ENCODE measurements at regions not wholly inside any gene's neighbourhood (a gene's known extent, or its start where the extent isn't known, plus 50 kb on each side); places are given as distances from the start of the nearest gene placed in this dataset.
"Not testable (repeated sequence)": the region's sequence is repeated elsewhere in the genome, so short reads cannot be mapped to it uniquely, and the experiment has no call there.

DNA sequence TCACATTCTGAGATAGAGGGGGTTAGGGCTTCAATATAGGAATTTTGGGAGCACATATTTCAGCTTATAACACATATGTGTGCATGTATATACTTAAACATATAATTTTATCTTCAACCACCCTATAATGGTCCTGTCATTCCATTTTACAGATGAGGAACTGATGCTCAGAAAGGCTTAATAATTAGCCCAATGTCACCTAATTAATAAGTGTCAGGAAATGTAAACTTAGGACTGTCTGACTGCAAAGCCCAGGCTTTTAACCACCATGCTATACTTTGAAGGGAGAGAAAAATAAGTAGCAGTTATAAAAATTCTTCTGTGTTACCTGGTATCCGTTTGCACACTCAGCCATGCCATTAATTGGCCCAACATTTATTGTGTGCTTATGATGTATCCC lies 172.6 kb downstream of the SKIDA1 start:
- Histone ChIP-seq H3K4me1 (no peaks in the 10 kb centered on the region), H3K4me3 (no peak overlapping the region), H3K36me3 (no peaks in the 10 kb centered on the region), H3K27ac (no peak overlapping the region), H3K27me3 (replicated peaks in 1 of 7) (no peaks in the 10 kb centered on the region), H3K9me3 (peaks cover 0 to 7% (median 0%) of the 10 kb centered on the region in 8 donors)
- no peak for DNase-seq
- TF ChIP-seq CTCF (IDR thresholded peaks at IDR 0.05 in 8 of 11, conservative IDR thresholded peaks at IDR 0.05 in 3 of 11) (no peak), POLR2A (IDR thresholded peaks at IDR 0.05) (no peak), POLR2AphosphoS5 (IDR thresholded peaks at IDR 0.05) (no peak)
- WGBS, 5 donors = 71 to 87% (median 81%) methylated on average over 1 of the region's 1 CpG
- intact Hi-C loops (cut with DNase I; ENCODE audit: low total_unique reads) = no loop called here

DNA sequence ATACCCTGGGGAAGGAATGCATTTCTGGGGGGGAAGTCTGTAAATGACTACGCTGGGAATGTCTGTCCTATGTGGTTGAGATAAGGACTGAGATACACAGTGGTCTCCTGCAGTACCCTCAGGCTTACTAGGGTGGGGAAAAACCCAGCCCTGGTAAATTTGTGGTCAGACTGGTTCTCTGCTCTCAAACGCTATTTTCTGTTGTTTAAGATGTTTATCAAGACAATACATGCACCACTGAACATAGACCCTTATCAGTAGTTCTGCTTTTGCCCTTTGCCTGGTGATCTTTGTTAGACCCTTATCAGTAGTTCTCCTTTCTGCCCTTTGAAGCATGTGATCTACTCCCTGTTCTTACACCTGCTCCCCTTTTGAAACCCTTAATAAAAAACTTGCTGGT lies 173.9 kb downstream of the SKIDA1 start:
- H3K27ac ChIP-seq; H3K4me3 ChIP-seq; H3K4me1 ChIP-seq; DNase-seq; H3K36me3 ChIP-seq; intact Hi-C loops (cut with DNase I; ENCODE audit: low total_unique reads); H3K27me3 ChIP-seq (replicated peaks in 1 of 7); H3K9me3 ChIP-seq: not testable (repeated sequence)
- WGBS, 5 donors = 42 to 58% (median 52%) methylated on average over 2 of the region's 2 CpGs

GRCh38 chr10:21349912-21350286 lies 175.6 kb downstream of the SKIDA1 start:
- no peak for DNase-seq
- no peak for TF ChIP-seq POLR2A (IDR thresholded peaks at IDR 0.05)
- no peak for TF ChIP-seq POLR2AphosphoS5 (IDR thresholded peaks at IDR 0.05)
- no peak for TF ChIP-seq CTCF (IDR thresholded peaks at IDR 0.05 in 8 of 11, conservative IDR thresholded peaks at IDR 0.05 in 3 of 11)
- intact Hi-C loops (cut with DNase I; ENCODE audit: low total_unique reads) = no loop called here
- Histone ChIP-seq H3K27ac (no peak overlapping the region), H3K4me3 (no peak overlapping the region), H3K9me3 (peaks cover 0 to 7% (median 0%) of the 10 kb centered on the region in 8 donors), H3K27me3 (replicated peaks in 1 of 7) (no peaks in the 10 kb centered on the region), H3K36me3 (no peaks in the 10 kb centered on the region), H3K4me1 (no peaks in the 10 kb centered on the region)
- 63 to 86% (median 81%) methylated on average over 3 of the region's 3 CpGs for WGBS, 5 donors

DNA sequence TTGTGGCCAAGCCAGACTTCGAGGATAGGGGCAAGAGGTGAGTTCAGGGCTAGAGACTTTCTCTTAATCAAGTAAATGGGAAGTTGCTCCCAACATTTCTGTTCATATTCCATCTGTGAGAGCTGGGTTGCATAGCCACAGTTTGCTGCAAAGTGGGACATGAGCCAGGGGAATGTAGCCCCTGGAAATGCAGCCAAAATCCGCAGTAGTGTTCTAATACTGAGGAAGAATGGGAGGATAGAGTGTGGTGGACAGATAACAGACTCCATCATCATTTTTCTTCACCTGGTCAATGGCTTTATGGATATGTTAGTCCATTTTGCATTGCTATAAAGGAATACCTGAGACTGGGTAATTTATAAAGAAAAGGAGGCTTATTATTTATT lies 177.7 kb downstream of the SKIDA1 start:
- intact Hi-C loops (cut with DNase I; ENCODE audit: low total_unique reads) = no loop called here
- DNase-seq = no peak
- TF ChIP-seq POLR2A (IDR thresholded peaks at IDR 0.05) (no peak), CTCF (IDR thresholded peaks at IDR 0.05 in 8 of 11, conservative IDR thresholded peaks at IDR 0.05 in 3 of 11) (no peak), POLR2AphosphoS5 (IDR thresholded peaks at IDR 0.05) (no peak)
- Histone ChIP-seq H3K27ac (no peak overlapping the region), H3K36me3 (no peaks in the 10 kb centered on the region), H3K27me3 (replicated peaks in 1 of 7) (no peaks in the 10 kb centered on the region), H3K4me3 (no peak overlapping the region), H3K4me1 (no peaks in the 10 kb centered on the region), H3K9me3 (peaks cover 0 to 7% (median 0%) of the 10 kb centered on the region in 8 donors)
- 66 to 76% (median 72%) methylated on average over 2 of the region's 2 CpGs for WGBS, 5 donors
